Right ventricle myocardium inferior (tissue), 1 donor: ENCODE measurements at regions not wholly inside any gene's neighbourhood (a gene's known extent, or its start where the extent isn't known, plus 50 kb on each side); places are given as distances from the start of the nearest gene placed in this dataset.

Experiments used
- ATAC-seq: fragments of 200-7000 bp; cut with Tn5 transposase; one replicate; pipeline ENCODE4 v1.9.1; 2020; ENCODE audit warnings: mild to moderate bottlenecking, moderate library complexity
- DNase-seq: peaks from one replicate; pipeline ENCODE4 v3.0.0; 2021; ENCODE audit errors: missing footprints
- intact Hi-C: fragments of 100-400 bp; cut with DNase I; formaldehyde crosslinking; loops from one replicate; pipeline ENCODE4 v1.11.0; 2022
- donor health status: DM: no; HTN: yes; CAD: no; lungs with severe emphysema.

DNA sequence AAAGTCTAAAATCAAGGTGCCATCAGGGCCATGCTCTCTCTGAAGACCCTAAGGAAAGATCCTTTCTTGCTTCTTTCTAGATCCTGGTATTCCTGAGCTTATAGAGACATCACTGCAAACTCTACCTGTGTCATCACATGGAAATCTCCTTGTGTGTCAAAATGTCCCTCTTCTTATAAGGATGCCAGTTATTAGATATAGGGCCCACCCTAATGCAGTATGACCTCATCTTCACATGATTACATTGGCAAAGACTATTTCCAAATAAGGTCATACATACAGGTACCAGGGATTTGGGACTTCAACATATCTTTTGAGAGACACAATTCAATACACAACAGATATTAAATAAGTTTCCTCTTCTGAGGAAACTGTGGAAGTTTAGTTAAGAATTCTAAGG, 123.9 kb downstream of the UNC5CL start:
- DNase-seq = no peak
- intact Hi-C loops = no loop called here

GRCh38 chr6:40914005-40914404, 125.0 kb downstream of the UNC5CL start:
- DNase-seq (no peak), ATAC-seq (no peak)
- intact Hi-C loops = no loop called here

More for the DNA sequence above, 123.9 kb downstream of the UNC5CL start:
- no peak for ATAC-seq

DNA sequence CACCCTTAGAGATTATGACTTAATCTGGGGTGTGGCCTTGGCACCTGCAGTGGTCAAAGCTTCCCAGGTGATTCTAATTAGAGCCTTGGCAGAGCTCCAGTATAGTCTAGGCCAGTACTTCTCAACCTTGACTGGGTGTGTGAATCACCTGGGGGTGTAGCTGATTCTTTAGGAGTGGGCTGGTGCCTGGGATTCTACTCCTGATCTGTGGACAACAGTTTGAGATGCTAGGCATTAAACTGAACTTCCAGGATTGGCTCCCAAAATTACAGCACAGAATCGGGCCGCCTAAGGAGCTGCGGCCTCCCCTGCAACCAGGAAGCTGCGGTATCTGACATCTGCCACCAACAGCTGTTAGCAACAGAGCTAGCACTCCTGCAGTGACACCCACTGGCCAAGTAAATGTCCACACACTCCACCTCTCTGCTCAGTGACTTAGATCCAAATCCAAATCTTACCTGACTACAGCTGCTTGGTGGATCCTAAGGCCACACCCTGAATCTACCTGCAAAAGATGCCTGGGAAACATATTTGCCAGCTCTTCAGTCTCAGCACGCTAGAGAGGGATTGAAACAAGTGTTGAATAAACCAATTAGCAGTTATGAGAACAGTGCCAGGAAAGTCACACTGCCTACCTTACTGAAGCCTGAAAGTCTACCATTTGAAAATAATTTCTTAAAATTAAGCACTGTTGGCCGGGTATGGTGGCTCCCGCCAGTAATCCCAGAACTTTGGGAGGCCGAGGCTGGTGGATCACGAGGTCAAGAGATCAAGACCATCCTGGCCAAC, 126.7 kb downstream of the UNC5CL start:
- ATAC-seq (peak; percentile 84), DNase-seq (no peak)
- intact Hi-C loops = no loop called here

- ATAC-seq (no peak), DNase-seq (no peak)
- intact Hi-C loops = loop anchor here (2.0 kb wide), 1 partner anchor 16 kb away; no protein-coding TSS in a partner anchor
These were observed 128.6 kb downstream of the UNC5CL start for GRCh38 chr6:40910260-40910893.

DNA sequence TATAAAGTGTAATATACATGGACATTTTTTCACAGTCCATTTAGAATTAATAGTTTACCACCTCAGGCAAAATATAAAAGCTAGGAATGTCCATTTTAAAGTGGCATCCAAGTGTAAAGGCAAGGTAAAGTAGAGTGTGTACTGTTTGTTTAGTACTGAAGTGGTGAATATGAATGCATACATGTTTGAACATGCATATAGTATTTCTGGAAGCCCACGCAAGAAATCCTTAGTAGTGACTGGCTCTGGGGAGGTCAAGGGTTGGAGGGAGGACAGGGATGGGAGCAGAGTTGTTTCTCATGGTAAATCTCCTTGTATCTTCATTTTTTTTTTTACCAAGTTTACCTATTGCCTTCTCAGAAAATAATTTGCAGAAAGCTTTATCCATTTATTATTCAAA, 129.2 kb downstream of the UNC5CL start:
- ATAC-seq = no peak
- intact Hi-C loops = loop anchor here (2.0 kb wide), 1 partner anchor 15 kb away; no protein-coding TSS in a partner anchor
- DNase-seq = no peak

DNA sequence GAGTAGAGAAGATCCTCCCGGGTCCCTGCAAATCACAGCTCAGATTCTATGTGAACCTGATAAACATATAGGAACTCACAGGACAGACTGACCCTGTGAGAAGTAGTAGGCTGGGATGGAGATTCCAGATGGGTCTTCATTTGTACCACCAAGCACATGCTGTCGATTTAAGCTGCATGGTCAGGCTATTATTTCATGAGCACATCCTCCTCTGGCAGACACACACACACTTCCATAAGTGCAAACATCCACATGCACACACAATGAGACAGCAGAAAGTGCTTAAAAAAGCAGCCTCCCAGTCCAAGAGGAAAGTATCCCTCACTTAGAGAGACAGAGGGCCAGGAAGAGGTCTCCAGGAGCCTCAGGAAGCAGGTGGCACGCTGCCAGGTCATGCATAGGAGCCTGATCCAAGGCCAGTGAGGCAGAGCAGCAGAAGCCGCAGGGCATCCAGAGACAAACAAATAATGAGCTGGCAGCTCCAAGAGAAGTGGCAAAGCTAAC, 131.8 kb downstream of the UNC5CL start:
- no peak for ATAC-seq
- intact Hi-C loops = no loop called here
- no peak for DNase-seq

DNA sequence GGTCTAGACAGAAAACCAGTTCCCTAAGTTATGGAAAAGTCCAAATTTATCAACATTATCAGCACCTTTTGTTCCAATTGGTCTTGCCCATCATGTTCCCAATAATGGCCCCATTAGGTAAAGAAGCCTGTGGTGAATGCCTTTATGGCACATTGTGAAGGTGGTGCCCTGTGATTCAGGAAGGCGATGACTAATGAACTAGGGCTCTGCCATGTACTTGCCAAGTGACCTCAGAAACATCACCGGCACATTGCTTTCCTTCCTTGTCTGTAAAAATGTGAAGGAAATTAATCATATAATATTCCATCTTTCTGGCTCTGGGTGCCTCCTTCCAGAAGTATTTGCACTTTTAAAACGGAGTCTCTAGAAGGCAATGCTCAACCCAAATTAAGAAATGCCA, 132.3 kb downstream of the UNC5CL start:
- no peak for ATAC-seq
- intact Hi-C loops = no loop called here

DNA sequence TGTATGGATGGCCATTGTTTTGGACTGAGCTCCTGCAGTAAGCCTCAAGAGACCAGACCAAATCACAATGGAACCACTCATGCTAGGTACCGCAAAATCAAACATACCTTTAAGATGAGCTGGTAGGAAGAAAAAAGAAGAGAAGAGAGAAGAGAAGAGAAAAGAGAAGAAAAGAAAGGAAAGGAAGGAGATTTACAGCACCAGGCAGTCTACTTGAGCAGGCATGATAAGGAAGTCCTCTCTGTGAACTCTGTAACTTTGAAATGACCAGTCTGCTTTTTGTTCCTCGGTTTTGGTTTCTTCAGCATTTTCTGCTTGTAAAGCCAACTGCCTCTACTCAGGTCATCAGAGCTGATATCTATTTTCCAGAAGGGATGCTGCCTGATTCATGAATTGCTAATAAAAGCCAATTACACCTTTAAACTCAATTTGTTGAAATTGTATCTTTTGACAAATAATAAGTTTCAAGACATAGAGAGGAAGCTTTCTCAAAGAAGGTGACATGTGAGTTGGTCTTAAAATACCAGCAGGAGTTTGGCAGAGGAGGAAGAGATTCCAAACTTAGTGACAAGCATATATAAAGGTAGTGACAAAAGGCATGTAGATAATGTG, 134.3 kb downstream of the UNC5CL start:
- DNase-seq = no peak
- ATAC-seq = no peak
- intact Hi-C loops = no loop called here

More for the DNA sequence above, 132.3 kb downstream of the UNC5CL start:
- DNase-seq = no peak

DNA sequence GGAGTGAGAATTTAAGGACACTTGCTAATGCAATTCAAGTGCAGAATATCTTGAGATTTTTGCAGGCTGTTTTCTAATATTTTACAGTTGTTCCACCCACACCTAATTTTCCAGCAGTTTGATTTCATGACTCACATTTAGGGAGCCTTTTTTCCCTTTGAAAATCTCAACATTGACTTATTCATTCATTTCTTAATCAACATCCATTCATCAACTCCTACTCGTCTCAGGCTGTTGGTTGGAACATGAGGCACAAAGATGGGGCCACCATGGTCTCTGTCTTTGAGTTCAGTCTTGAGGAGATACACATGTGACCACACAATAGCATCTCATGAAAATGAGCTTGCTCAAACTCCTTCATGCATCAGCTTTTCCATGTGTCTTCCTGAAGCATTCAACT, 135.6 kb downstream of the UNC5CL start:
- ATAC-seq = no peak

DNA sequence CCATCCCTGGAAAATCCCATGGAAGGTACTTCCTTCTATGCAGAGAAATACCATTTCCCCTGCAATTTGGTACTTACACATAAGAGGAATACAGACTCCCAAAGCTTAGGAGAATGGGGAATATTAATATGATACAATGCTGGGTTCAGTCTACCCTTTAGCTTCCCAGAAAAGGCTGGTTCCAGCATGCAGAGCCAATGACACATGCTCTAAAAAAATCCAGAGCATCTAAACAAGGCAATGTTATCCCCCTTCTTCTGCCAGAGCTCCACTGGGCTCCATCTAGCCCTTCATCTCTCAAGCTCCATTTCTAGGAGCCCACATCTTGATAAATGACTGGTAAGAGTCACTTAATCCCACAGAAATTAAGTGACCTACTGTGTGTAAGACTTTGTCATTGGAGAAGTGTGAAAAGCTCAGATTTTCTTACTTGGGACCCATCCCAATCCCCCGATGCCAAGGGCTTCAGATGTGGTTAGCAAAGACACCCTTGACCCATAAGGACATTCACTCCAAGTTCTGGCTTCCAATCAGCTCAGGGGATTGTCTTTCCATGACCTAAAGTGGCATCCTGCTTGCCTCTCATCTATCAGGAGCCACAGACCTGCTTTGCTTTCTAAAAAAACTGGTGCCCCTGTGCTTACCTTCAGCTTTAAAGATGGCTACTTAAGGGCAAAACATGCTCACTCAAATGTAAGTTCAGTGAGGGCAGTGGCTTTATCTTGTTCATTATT, 137.5 kb downstream of the UNC5CL start:
- intact Hi-C loops = no loop called here
- no peak for ATAC-seq
- no peak for DNase-seq

More for the DNA sequence above, 135.6 kb downstream of the UNC5CL start:
- intact Hi-C loops = no loop called here
- no peak for DNase-seq

DNA sequence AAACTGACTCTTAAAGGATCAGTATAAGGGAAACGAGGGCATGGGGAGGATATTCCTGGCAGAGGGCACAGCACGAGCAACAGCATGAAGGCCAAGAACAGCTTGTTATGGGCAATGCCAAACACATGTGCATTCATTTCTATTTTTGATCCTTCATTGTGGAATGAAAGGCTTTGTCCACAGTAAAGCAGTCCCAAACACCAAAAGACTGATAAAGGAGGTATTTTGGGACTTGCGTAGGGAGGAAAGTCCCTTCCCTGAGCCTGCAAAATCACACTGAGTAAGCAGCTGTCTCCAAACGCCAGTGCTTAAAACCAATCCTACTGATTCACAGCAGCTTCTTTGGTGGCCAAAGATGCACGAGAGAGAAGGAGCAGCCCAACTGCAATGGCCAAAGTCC, 138.2 kb downstream of the UNC5CL start:
- no peak for DNase-seq
- ATAC-seq = peak; percentile 84
- intact Hi-C loops = loop anchor here (1.0 kb wide), 1 partner anchor 98 kb away; no protein-coding TSS in a partner anchor

- DNase-seq = no peak
- intact Hi-C loops = loop anchor here (1.0 kb wide), 1 partner anchor 99 kb away; no protein-coding TSS in a partner anchor
- no peak for ATAC-seq
These were observed 139.3 kb downstream of the UNC5CL start for GRCh38 chr6:40899684-40900155.

DNA sequence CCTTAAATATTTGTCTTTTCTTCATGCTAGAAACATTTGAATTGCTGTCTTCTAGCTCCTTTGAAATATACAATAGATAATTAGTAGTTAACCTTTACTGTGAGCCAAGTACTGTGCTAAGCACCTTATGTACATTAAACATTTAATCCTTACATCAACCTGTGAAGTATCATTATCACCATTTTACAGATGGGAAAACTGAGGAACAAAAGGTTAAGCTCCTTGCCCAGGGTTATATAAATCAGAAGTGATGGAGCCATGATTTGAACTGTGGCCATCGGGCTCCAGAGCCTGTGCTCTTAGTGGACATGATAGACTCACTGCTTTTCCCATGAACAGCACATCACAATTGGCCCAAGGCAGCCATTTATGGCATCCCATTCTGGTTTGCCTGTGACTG, 140.9 kb downstream of the UNC5CL start:
- no peak for ATAC-seq
- no peak for DNase-seq
- intact Hi-C loops = no loop called here

GRCh38 chr6:40897390-40898003, 141.5 kb downstream of the UNC5CL start:
- intact Hi-C loops = no loop called here
- ATAC-seq = no peak
- no peak for DNase-seq

DNA sequence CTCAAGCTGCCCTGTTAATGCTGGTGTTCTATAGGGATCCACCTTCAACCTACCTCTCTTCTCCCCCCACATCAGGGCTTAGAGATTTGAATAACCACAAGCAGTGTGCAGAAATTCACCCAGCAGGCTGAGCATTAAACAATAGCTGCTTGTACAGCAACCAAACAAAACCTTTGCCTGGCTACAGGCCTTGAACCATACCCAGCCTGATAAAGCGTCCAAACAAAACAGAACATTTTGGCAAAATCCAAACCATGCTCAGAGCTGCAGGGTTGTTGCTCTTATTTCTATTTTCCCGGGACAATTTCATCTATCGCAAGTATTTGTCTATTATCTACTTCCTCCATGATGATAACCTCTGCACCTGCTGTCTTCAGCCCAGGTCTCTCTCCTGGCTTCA, 142.3 kb downstream of the UNC5CL start:
- ATAC-seq (no peak), DNase-seq (no peak)
- intact Hi-C loops = no loop called here

- intact Hi-C loops = loop anchor here (1.0 to 2.0 kb wide), 2 partner anchors 16 to 133 kb away; no protein-coding TSS in a partner anchor
- peak; percentile 66 for DNase-seq
- peak; percentile 67 for ATAC-seq
These were observed 143.8 kb downstream of the UNC5CL start for GRCh38 chr6:40894962-40895799.

- ATAC-seq = no peak
- DNase-seq = no peak
- intact Hi-C loops = no loop called here
These were observed 146.0 kb downstream of the UNC5CL start for GRCh38 chr6:40893021-40893420.
